Pons (tissue), 1 donor: ENCODE measurements at regions not wholly inside any gene's neighbourhood (a gene's known extent, or its start where the extent isn't known, plus 50 kb on each side); places are given as distances from the start of the nearest gene placed in this dataset.
"Not testable (repeated sequence)": the region's sequence is repeated elsewhere in the genome, so short reads cannot be mapped to it uniquely, and the experiment has no call there.

Experiments
- DNase-seq: peaks from one replicate; pipeline ENCODE4 v3.0.0-alpha.2; 2016; ENCODE audit warnings: low spot score

DNA sequence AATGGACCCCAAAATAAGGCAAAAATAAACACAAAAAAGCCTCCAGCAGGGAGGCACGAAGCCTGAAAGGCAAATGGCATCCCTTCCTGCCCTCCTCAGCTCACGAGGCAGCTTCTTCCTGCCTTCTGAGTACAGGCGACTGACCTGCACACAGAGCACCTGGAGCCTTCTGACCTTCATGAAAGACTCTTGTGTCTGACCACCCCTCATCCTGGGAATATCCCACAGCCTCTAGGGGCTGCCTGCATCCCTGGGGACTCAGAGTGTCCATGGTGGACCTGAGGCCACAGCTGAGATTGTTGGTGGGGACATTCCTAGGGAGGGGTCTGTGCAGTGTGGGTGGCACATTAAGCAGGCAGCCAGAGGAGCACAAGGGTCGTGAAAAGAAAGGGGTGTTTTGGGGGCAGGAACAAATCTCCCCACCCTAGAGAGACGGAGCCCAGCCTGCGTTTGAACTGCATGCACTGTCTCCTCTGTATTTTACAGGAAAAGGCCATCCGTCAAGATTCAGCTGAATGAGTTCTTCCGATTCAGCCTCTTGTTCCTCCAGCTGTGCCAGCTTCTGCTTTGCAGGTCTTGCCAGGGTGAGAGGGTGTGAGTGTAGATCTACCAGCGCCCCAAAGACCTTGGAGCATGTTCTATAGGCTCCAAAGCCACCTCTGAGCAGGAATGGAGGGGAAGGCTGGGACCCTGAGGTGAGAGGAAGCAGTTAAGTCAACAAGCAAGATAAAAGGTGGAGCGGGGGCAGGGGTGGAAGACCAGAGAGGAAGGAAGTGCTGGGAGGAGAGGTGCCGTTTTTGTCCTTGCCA lies 80.4 kb upstream of the MEF2A start:
- DNase-seq: peak; percentile 47

DNA sequence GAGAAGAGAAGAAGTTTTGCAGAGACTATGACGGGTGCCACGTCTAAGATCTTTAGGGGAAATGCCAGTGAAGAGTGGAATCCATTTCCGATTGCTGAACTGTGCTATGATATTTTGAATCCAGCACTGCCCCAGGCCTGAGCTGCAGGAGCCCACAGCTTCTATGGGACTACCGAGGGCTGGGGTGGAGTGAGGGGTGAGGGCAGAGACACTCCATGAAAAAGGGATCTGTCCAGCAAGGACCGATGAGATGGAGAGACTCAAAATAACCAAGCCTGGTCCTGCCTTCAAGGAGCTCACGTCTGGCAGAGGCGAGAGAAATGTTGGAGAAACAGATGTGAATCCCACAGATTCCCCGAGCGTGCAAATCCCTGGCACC lies 79.8 kb upstream of the MEF2A start:
- DNase-seq: no peak

DNA sequence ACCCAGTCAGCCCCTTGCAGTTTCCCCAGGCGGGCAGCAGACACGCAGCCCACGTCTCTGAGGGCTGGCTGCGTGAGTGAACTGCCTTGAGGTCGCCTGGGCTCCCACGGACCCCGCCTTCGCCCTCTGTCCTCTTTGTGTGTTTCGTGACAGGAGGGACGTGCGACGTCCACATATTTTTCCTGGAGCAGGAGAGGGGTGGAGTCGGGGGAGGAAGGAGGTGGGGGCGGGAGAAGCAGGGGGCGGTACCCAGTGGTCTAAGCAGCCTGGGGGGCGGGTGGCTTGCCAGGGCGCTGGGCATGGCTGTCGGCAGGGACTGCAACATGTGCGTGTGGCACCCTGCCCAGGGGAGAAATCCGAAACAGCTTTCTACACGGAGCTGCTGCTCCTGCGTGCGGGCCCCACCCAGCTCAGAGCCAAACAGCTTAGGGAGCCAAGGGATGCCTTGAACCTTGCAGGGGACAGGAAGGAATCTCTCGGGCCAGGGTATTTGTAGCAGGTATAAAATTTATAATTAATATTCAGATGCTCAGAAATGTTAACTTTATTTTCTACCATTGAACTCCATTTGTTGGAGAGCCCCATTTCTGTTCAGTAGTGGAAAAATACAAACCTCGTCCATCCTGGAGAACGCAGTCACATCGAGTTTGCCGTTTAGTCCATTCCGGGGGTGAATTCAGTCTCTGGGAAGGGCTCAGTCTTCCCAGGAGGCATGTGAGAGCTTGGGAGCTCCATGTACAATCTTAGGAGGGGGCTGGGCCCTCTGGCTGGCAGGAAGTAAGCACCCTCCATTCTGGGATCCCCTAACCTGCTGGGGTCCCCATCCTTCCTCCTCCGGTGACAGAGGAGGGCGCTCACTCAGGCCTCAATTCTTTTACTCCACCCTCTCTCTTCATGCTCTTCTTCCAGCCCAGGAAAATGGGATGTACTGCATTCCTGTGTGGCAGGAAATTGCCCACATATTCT lies 79.1 kb upstream of the MEF2A start:
- DNase-seq: peak; percentile 36

DNA sequence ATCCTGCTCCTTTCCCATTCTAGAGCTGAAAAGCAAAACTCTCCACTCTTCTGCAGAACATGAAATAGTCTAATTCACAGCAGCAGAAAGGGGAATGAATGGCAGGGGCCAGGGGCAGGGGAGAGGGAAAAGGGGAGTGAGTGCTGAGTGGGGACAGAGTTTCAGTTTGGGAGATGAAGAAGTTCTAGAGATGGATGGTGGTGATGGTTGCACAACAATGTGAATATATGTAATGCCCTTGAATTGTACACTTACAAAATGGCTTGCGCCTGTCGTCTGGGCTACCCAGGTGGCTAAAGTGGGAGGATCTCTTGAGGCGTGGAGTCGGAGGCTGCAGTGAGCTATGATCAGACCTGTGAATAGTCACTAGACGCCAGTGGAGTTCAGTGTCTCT lies 78.5 kb upstream of the MEF2A start:
- no peak for DNase-seq

DNA sequence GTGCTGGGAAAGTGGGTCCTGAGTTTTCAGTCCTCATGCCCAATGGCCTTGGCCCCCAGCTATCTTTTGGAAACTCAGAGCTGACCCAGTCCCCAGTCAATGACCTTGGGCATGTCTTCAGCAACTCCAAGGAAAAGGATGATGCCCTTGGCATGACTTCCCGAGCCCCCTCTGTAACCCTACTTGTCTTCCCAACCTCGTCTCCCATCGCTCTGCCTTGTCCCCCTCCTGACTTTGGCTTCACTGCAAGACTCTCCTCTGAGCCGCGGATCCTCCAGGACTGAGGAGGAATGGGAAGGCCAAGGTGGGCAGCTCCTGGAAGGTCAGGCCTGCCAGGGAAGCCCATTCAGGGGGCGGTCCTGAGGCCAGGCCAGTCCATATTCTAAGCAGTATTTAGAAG lies 73.5 kb upstream of the MEF2A start:
- no peak for DNase-seq

DNA sequence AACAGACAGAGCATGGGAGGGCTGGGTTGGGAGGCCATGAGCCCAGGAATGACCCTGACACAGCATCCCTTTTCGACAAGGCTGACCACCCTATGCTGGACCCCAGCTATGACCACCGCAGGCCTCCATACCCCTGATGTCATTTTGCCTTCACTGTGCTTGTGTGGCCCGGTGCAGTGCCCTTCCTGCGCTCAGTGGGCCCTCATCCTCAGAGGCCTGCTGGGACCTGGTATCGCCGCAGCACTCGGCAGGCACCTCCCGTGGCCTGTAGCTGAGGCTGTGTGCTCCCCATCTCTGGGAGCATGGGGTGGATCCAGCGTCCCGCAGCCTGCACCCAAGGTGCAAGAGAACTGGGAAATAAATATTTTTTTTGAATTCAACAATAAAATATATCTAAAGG lies 73.1 kb upstream of the MEF2A start:
- no peak for DNase-seq

DNA sequence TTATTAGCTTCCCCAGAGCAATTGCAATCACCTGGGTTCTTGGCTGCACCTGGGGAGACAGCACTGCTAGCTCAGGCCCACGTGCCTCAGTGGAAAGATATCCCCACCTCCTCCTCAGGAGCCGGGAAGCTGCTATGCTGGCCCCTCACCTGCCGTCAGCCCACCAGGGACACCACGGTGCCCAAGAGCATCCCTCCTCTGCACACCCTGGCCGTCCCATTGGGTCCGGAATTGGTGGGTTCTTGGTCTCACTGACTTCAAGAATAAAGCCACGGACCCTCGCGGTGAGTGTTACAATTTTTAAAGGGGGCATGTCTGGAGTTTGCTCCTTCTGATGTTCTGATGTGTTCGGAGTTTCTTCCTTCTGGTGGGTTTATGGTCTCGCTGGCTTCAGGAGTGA lies 72.3 kb upstream of the MEF2A start:
- no peak for DNase-seq

DNA sequence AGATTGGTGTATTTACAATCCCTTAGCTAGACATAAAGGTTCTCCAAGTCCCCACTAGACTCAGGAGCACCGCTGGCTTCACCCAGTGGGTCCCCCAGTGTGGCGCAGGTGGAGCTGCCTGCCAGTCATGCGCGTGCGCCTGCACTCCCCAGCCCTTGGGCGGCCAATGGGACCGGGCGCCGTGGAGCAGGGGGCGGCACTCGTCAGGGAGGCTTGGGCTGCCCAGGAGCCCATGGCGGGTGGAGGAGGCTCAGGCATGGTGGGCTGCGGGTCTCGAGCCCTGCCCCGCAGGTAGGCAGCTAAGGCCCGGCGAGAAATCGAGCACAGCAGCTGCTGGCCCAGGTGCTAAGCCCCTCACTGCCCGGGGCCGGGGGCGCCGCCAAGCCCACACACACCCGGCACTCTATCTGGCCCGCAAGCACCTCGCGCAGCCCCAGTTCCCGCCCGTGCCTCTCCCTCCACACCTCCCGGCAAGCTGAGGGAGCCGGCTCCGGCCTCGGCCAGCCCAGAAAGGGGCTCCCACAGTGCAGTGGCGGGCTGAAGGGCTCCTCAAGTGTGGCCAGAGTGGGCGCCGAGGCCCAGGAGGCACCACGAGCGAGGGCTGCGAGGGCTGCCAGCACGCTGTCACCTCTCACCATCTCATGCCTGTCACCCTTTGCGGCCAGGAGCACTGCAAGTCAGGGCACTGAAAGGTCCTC lies 71.1 kb upstream of the MEF2A start:
- not testable (repeated sequence) for DNase-seq

DNA sequence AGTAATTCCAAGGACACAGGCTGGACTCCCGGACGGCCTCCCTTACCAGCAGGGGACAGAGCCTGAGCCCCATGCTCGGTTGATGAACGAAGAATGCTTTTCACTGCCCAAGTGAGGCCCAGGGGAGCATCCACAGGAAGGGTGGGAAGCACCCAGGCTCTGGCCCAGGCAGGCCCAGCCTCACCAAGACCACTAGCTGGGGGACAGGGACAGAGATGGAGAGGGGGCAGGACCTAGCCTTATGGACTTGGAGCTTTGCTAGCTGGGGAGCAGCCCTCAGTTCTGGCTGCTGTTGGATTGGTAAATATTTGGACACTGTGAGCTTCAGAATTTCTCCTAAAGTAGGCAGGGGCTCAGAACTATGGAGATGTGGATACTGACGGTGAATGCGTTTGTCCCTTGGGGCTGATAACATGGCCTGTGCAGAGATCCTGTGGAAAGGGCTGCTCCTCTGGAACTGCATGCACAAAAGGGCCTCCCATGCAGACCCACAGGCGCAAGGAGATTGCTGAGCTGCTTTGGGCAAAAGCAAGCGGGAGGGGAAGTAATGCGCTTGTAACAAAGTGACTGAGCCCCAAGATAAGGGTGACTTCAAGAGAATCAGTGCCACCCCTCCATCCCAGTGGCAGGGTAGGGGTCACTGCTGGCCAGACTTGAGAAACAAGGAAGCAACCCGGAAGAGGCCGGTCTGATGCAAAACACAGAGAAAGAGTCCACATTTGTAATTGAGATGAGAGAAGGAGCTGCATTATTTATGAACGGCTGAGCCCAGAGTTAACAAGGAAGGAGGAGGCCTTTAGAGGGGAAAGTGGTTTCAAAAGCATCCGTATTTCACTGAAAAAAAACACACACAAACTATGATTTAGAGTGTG lies 70.1 kb upstream of the MEF2A start:
- DNase-seq: no peak

DNA sequence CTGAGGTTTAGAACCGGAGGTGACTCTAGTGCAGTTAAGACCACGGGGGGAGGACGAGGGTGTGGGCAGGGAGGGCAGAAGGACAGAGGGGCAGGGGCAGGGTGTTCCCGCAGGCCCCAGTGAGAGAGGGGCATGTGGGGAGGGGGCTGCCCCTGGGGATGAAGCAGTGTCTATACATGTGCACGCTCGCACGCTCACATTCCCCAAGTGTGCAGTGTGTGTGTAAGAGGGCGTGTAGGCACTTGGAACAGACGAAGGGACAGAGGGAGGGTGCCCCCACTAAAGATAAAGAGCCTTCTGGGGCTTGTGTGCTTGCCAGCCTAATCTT lies 69.5 kb upstream of the MEF2A start:
- DNase-seq: no peak

DNA sequence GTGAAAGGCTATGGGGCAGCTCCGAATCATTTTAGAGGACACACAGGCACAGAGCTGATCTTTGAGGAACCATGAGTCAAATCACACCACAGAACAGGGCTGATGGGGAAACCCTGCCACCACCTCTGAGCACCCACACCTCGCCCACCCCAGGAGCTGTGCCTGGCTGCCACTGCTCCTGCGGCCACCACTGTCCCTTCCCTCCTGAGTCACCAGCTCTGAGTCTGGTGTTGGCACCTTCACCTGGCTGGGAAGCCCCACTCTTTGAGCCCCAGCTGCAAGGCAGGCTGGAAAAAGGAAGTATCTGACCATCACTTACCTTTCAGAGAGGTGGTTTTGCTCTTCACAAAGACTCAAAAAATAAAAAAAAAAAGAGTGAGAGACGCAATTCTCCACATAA lies 63.6 kb upstream of the MEF2A start:
- DNase-seq: no peak

DNA sequence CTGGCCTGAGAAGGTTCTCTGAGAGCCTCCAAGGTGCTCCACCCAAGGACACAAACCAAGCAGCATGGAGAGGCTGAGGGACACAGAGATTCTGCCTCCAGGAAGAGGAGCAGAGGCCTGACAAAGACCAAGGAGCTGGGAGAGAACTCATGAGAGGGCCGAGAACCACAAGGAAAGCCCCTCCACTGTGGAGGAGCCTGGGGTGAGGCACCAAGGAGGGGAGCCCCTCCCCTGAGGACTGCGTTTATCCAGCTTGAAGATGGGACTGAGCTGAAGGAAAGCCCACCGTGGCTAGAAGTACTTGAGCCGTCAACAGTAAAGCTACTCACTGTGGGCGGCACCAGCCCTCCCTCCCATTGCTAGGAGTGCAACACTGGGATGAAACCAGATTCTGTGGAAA lies 63.1 kb upstream of the MEF2A start:
- no peak for DNase-seq

DNA sequence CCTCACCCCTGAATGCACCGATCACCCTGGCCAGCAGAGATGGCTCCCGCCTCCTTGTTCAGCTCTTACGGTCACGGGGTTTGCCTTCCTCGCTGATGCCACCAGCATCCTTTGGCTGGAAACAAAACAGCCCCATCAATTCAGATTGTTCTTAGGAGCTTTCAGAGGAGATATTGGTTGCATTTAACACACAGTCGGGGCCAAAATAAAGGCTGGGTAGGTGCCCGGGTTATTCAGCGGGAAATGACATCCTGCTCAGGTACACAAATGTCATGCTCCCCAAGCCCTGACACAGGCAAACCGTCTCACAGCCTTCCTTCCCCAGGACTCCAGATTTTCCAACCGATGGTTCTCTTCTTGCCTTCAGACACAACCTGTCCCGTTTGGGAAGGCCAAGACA lies 62.4 kb upstream of the MEF2A start:
- no peak for DNase-seq

DNA sequence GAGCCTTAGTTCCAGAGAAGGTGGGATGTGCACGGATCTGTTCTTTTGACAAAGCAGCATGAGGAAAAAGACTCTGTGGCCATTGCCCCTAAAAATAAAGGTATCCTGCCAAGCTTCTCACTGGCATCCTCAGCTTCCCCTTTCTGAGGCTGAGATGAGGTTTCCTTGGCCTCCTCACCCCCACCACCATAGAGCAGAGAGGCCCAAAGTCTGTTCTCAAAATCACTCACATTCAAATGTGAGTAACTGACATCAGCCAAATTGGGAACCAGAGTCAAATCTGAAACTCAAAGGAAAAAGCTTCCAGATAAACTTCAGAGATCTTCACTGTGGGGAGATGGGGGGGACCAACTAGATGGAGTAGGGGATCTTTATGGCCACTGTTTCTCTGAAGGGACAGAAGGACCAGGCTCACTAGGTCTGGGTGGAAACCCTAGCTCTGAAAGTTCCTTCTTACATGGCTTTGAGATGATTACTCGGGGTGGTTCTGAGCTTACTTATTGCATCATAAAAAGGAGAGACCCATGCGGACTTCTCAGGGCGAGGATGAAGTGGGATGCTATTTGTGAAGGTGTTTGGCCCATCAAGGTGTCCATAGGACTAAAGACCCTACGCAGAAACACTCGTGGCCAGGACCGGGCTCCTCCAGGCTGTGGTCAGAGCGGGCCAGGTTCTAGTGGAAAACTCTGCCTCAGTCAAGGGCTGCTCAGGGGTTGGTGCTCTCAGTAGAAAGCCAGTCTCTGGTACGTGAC lies 61.5 kb upstream of the MEF2A start:
- peak; percentile 71 for DNase-seq

DNA sequence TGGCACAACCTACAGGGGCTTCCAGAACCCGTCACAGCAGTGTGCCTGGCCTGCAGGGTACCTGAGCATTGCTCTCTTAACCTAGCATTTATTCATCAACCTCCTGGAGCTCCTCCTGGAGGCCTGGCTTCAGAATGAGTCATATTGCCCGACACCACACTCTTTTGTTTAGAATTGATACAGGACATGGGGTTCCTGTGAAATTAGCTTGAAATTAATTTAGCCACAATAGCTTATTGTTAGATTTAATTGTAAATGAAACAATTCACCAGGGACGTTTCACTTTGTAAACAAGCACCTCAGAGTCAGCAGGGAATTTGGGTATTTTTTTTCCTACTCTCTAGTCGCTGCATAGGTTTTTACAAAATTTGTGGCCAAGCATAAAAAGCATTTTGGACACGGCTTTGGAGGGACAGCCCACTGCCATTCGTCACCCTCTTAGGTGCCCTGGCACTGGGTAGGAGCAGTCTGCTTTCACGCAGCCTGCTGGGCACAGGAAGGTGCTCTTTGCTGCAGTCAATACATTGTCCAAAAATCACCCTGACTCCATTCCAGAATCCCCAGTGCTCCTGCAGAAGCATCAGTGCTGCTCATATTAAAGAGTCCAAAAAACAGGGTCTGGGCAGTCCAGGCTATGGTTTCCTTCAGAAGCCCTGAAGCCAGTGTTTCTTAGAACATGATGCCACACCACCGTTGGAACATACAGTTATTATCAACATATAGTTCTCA lies 60.8 kb upstream of the MEF2A start:
- DNase-seq: no peak

DNA sequence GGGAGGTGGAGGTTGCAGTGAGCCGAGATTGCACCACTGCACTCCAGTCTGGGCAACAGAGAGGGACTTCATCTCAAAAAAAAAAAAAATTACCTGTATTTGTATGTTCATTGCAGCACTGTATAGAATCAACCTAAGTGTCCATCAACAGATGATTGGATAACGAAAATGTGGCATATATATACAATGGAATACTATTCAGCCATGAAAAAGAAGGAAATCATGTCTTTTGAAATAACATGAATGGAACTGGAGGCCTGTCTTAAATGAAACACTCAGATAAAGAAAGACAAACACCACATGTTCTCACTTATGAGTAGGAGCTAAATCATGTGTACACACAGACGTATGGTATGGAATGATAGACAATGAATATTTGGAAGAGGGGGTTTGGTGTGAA lies 59.4 kb upstream of the MEF2A start:
- no peak for DNase-seq

DNA sequence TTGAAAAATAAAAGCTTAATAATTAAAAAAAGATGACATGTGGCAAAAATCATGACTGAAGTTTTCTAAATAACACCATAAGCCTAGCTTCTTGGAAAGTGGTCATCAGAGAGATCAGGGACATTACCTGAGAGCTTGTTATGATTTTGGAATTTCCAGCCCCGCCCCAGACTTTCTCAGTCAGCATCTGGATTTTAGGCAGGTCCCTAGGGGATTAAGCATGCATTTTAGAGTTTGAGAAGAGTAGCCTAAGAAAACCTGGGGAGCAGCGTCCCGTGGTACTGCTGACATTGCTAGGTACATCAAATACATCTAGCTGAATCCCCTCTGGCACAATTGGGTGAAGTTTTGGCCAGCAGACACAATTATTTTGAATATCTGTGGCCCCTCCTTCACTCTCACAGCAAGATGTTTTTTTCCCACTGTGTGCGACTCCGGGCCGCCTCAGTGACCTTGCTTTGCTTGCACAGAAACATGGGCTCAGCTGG lies 58.7 kb upstream of the MEF2A start:
- no peak for DNase-seq

DNA sequence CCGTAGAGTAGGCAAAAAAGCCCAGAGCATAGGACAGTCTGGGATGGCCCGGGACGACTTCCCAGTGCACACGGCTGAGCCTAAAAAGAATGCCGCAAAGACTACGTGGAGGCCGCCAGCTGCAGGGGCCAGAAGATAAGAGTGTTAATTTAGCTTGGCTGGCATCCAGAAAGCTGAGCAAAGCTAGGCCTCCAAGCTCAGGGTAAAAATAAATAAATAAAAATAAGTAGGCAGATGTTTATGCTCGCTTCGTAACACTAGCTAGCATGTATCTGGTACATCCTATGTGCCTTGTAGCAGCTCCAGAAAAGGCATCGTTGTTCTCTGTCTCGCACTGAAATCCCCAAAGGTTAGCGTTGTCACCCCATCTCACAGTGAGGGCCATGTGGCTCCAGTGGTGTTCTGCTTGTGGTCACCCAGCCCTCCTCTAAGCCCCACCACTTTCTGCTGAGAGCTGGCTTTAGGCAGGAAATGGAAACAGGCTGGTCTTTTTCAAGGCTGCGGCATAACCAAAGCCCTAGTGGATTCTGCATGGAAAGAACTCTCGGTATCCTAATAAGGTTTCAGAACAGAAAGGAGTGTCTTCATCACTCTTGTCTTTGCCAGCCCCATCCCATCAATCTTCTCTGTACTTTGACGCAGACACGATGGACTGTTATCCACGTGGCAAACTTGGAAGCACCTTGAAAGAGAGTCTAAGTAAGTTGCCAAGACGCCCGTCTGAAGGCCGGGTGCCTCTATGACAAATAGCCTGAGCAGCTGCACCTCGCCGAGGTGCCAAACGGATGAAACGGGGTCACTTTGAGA lies 58.1 kb upstream of the MEF2A start:
- peak; percentile 66 for DNase-seq

DNA sequence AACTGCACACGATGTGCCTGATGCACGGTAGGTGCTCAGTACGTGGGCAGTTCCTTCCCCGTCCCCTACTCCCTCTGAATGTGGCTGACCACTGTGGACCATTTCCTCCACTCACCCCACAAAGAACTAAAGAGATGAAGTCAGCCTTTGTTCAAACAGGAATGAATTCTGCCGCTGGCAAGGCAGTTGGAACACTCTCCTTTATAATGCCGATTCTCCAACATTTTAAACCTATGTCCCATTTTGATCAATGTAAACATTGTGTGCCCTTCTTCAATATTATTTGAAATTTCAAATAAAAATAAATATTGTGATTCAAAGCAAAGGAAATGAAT lies 57.5 kb upstream of the MEF2A start:
- DNase-seq: peak; percentile 63
